ENCODE measurements at regions not wholly inside any gene's neighbourhood (a gene's known extent, or its start where the extent isn't known, plus 50 kb on each side); places are given as distances from the start of the nearest gene placed in this dataset.

DNA sequence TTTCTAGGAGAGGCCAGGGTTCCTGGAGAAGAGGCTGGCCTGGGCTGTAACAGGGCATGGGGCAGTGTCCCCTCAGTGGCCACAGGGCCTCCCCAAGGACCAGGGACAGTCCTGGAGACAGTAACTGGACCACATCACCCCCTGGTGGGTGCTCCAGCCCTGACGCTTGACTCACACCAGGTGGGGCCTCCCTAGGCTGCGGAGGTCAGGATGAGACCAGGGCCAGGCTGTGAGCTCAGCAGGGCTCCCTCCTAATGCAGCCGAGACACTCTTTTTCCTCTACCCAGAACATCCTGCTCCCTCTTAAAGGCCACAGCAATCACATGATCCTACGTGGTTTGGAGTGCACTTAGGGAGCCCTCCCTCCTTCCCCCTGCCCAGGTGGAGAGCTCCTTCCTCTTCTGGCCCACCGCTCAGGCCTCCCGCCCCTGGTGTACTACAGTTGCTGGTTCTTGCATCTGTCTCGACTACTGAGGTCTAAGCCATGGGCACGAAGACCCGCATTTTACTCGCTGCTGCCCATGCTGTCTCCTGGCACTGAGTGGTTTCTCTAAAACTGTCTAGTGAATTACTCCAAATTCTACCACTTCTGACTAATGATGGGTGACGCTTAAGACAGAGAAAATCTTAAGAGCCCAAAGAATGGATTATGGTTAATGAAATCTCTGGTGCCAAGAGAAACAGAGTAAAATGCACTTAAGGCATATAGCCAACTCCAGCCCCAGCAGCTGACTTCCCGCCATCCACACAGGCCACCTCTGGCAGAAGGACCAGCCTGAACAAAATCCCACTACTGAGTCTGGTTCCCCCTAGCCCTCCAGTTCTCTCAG lies 166.1 kb upstream of the CST7 start:
- H3K9me1 ChIP-seq (ENCODE audit: insufficient read depth, low read length) = no peaks in the 10 kb centered on the region
- no peak overlapping the region for H2BK20ac ChIP-seq (ENCODE audit: low read depth, low read length)
- dilution Hi-C loops (cut with HindIII; ENCODE audit: low sequenced_read_pairs, unreplicated experiment) = no loop called here
- H2BK15ac ChIP-seq (ENCODE audit: low read depth, low read length) = no peak overlapping the region
- no peak overlapping the region for H2AFZ ChIP-seq (replicated peaks; ENCODE audit: low read length, poor library complexity)
- intact Hi-C loops (cut with micrococcal nuclease) = no loop called here
- no peak overlapping the region for H4K91ac ChIP-seq (ENCODE audit: insufficient read depth, low read depth, low read length)
- no peaks in the 10 kb centered on the region for H3K79me1 ChIP-seq (ENCODE audit: low read depth in 1 of 2, low read length in 2 of 2)
- no peak overlapping the region for H3K9ac ChIP-seq (ENCODE audit: low read depth, low read length)
- ChIA-PET POLR2A (ENCODE audit: unreplicated experiment) (no interaction called here), CTCF (no interaction called here)
- no peak overlapping the region for H4K8ac ChIP-seq (ENCODE audit: low read depth in 2 of 2, low read length in 2 of 2)
- H3K4ac ChIP-seq (ENCODE audit: low read depth, low read length) = no peak overlapping the region
- H3K27ac ChIP-seq (ENCODE audit: insufficient read depth, low read length) = no peak overlapping the region
- no peak overlapping the region for H3K18ac ChIP-seq (ENCODE audit: low read depth, low read length)
- no peaks in the 10 kb centered on the region for H3K9me3 ChIP-seq (ENCODE audit: control insufficient read depth, insufficient read depth, low read length)
- H3K14ac ChIP-seq (replicated peaks; ENCODE audit: low read depth, low read length) = no peak overlapping the region
- 77% methylated on average over 7 of the region's 12 CpGs; no CpG with 5 or more reads in 1 of the 2 experiments for WGBS, 2 experiments (ENCODE audit: extremely low coverage in 2 of 2, insufficient read length in 1 of 2)
- TF ChIP-seq, protein P1, sequence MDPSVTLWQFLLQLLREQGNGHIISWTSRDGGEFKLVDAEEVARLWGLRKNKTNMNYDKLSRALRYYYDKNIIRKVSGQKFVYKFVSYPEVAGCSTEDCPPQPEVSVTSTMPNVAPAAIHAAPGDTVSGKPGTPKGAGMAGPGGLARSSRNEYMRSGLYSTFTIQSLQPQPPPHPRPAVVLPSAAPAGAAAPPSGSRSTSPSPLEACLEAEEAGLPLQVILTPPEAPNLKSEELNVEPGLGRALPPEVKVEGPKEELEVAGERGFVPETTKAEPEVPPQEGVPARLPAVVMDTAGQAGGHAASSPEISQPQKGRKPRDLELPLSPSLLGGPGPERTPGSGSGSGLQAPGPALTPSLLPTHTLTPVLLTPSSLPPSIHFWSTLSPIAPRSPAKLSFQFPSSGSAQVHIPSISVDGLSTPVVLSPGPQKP (IDR thresholded peaks at IDR 0.05; ENCODE audit: borderline replicate concordance, low read depth, low read length) = no peak
- TF ChIP-seq CEBPB (IDR thresholded peaks at IDR 0.05; ENCODE audit: low read depth, low read length) = no peak
- TF ChIP-seq MAFK (IDR thresholded peaks at IDR 0.05; ENCODE audit: low read depth, low read length) = no peak
- TF ChIP-seq, protein P2, sequence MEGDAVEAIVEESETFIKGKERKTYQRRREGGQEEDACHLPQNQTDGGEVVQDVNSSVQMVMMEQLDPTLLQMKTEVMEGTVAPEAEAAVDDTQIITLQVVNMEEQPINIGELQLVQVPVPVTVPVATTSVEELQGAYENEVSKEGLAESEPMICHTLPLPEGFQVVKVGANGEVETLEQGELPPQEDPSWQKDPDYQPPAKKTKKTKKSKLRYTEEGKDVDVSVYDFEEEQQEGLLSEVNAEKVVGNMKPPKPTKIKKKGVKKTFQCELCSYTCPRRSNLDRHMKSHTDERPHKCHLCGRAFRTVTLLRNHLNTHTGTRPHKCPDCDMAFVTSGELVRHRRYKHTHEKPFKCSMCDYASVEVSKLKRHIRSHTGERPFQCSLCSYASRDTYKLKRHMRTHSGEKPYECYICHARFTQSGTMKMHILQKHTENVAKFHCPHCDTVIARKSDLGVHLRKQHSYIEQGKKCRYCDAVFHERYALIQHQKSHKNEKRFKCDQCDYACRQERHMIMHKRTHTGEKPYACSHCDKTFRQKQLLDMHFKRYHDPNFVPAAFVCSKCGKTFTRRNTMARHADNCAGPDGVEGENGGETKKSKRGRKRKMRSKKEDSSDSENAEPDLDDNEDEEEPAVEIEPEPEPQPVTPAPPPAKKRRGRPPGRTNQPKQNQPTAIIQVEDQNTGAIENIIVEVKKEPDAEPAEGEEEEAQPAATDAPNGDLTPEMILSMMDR (conservative IDR thresholded peaks at IDR 0.05; ENCODE audit: low read depth, low read length) = peak; percentile 11; the same call in 1 of the 2 replicates
- no peak for TF ChIP-seq RCOR1 (IDR thresholded peaks at IDR 0.05; ENCODE audit: insufficient replicate concordance, low read length)
- TF ChIP-seq SMC3 (IDR thresholded peaks at IDR 0.05; ENCODE audit: low read depth, low read length) = no peak
- no peak overlapping the region for H3K4me3 ChIP-seq (ENCODE audit: insufficient read depth, low read depth, low read length)
- ATAC-seq (ENCODE audit: low read depth) (no peak), DNase-seq (no peak)
- no peak overlapping the region for H3K23ac ChIP-seq (ENCODE audit: low read depth, low read length)
- no peaks in the 10 kb centered on the region for H4K20me1 ChIP-seq (ENCODE audit: insufficient read depth, low read length)
- no peak overlapping the region for H4K5ac ChIP-seq (ENCODE audit: low read depth, low read length)
- no peak overlapping the region for H2AK5ac ChIP-seq (ENCODE audit: low read depth, low read length)
- no peak overlapping the region for H3K56ac ChIP-seq (ENCODE audit: extremely low read depth, insufficient read depth, low read length)
- H3K36me3 ChIP-seq (ENCODE audit: control insufficient read depth, insufficient read depth, low read length) = no peaks in the 10 kb centered on the region
- no peak overlapping the region for H3K4me2 ChIP-seq (ENCODE audit: low read depth, low read length)
- in situ Hi-C loops (cut with MboI; ENCODE audit: low sequenced_read_pairs) = no loop called here
- H2BK120ac ChIP-seq (ENCODE audit: low read depth, low read length) = no peak overlapping the region
- peak overlapping the region; percentile 8 for H2AK9ac ChIP-seq (replicated peaks; ENCODE audit: low read depth, low read length, poor library complexity)
- no peak overlapping the region for H2BK5ac ChIP-seq (ENCODE audit: low read depth, low read length, poor library complexity, severe bottlenecking)
- H3K4me1 ChIP-seq (ENCODE audit: control insufficient read depth, insufficient read depth, low read length) = no peaks in the 10 kb centered on the region
- H3K27me3 ChIP-seq (ENCODE audit: control insufficient read depth, insufficient read depth, low read length) = peaks cover 36% of the 10 kb centered on the region
- no TSS peak for BruUV-seq (replicated peaks)
